ENCODE measurements at regions not wholly inside any gene's neighbourhood (a gene's known extent, or its start where the extent isn't known, plus 50 kb on each side); places are given as distances from the start of the nearest gene placed in this dataset.

DNA sequence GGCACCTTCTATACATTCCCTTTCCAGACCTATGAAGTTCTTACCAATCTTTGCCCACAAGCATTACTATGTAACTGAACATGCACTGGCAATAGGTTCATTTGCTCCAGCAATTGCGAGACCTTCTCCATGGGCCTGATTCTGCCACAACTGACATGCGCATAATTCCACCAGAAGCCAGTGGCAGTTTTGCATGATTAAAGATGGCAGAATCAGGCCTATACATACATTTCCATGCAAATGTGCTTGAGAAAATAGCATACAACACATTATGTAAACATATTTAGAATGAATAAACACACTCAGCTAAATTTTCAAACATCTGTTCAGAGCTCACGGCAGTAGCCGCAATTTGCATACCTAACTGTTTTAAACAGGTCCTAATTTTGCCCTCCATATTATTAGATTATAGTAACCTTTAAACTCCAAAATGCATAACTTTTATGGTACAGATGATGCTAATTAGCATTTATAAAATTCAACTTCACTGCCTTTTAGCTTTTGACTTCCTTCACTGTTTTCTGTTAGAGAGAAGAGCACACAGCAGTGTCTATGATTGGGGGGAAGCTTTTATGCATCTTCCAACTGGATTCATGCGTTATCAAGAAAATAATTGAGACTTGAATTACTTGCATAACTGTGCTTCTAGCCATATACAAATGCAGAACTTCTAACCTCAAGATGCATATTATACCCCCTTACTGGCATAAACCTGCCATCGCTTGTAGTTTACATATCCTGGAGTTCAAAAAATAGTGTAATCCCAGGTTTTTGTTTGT, 155.3 kb upstream of the CDH19 start:
- Histone ChIP-seq H4K20me1 (ENCODE audit: insufficient read depth, low read length) (no peaks in the 10 kb centered on the region), H2AFZ (ENCODE audit: low read length) (no peak overlapping the region), H3K4me1 (ENCODE audit: insufficient read depth, low read length) (no peaks in the 10 kb centered on the region), H3K4me2 (ENCODE audit: insufficient read depth, low read length) (no peak overlapping the region), H3K9me3 (ENCODE audit: low read depth, low read length) (peaks cover 5% of the 10 kb centered on the region), H3K79me2 (ENCODE audit: insufficient read depth, low read length) (no peaks in the 10 kb centered on the region), H3K36me3 (ENCODE audit: insufficient read depth, low read length) (no peaks in the 10 kb centered on the region), H3K27ac (ENCODE audit: low read depth, low read length) (no peak overlapping the region), H3K4me3 (ENCODE audit: insufficient read depth, low read length) (no peak overlapping the region), H3K27me3 (ENCODE audit: insufficient read depth, low read length) (no peaks in the 10 kb centered on the region)
- no peak for DNase-seq (ENCODE audit: insufficient read length, low spot score, missing footprints)
- TF ChIP-seq, protein P1, sequence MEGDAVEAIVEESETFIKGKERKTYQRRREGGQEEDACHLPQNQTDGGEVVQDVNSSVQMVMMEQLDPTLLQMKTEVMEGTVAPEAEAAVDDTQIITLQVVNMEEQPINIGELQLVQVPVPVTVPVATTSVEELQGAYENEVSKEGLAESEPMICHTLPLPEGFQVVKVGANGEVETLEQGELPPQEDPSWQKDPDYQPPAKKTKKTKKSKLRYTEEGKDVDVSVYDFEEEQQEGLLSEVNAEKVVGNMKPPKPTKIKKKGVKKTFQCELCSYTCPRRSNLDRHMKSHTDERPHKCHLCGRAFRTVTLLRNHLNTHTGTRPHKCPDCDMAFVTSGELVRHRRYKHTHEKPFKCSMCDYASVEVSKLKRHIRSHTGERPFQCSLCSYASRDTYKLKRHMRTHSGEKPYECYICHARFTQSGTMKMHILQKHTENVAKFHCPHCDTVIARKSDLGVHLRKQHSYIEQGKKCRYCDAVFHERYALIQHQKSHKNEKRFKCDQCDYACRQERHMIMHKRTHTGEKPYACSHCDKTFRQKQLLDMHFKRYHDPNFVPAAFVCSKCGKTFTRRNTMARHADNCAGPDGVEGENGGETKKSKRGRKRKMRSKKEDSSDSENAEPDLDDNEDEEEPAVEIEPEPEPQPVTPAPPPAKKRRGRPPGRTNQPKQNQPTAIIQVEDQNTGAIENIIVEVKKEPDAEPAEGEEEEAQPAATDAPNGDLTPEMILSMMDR (IDR thresholded peaks at IDR 0.05; ENCODE audit: extremely low read depth, low read depth, low read length) = no peak

DNA sequence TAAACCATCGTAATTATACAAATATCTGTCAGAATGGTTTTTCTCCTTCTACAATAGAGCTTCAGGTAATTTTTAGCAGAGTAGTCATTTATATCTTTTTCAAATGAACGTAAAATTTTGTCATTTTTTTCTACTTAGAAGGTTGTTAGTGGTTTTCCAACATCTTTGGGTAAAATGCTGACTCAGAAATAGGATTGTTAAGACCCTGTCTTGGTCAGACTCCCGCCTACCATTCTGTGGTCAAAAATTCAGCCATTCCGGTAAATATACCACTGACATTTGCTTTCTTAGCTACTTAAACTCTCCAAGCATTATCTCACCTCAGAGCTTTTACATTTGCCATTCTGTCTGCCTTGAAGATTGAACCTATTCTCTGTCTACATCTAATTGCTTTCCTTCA, 154.1 kb upstream of the CDH19 start:
- H3K36me3 ChIP-seq (ENCODE audit: insufficient read depth, low read length) = no peaks in the 10 kb centered on the region

DNA sequence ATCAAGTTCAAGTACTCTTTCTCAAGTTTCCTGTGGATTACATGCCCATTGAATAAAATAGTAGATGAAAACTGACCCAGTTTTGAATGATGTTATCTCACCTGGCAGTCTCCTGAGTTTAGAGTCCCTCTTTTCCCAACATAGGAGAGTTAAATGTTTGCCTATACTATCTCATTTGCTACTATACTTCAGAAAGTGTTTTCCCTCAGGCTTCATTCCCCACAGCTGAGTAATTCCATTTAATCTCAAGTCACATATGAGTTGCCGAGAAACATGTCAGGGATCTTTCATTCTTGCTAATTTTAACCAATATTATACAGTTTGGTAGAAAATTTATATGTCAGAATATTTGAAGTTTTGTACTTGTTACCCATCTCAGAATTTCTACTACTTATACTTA, 150.4 kb upstream of the CDH19 start:
- H3K79me2 ChIP-seq (ENCODE audit: insufficient read depth, low read length) = no peaks in the 10 kb centered on the region
- H3K4me1 ChIP-seq (ENCODE audit: insufficient read depth, low read length) = no peaks in the 10 kb centered on the region
- TF ChIP-seq, protein P1 (IDR thresholded peaks at IDR 0.05; ENCODE audit: extremely low read depth, low read depth, low read length) = no peak

More for the DNA sequence above, 154.1 kb upstream of the CDH19 start:
- Histone ChIP-seq H3K79me2 (ENCODE audit: insufficient read depth, low read length) (no peaks in the 10 kb centered on the region), H3K4me3 (ENCODE audit: insufficient read depth, low read length) (no peak overlapping the region), H4K20me1 (ENCODE audit: insufficient read depth, low read length) (no peaks in the 10 kb centered on the region), H3K9me3 (ENCODE audit: low read depth, low read length) (peaks cover 5% of the 10 kb centered on the region), H3K27me3 (ENCODE audit: insufficient read depth, low read length) (no peaks in the 10 kb centered on the region), H2AFZ (ENCODE audit: low read length) (no peak overlapping the region), H3K27ac (ENCODE audit: low read depth, low read length) (no peak overlapping the region), H3K4me2 (ENCODE audit: insufficient read depth, low read length) (no peak overlapping the region), H3K4me1 (ENCODE audit: insufficient read depth, low read length) (no peaks in the 10 kb centered on the region)
- TF ChIP-seq, protein P1 (IDR thresholded peaks at IDR 0.05; ENCODE audit: extremely low read depth, low read depth, low read length) = no peak
- DNase-seq (ENCODE audit: insufficient read length, low spot score, missing footprints) = no peak

DNA sequence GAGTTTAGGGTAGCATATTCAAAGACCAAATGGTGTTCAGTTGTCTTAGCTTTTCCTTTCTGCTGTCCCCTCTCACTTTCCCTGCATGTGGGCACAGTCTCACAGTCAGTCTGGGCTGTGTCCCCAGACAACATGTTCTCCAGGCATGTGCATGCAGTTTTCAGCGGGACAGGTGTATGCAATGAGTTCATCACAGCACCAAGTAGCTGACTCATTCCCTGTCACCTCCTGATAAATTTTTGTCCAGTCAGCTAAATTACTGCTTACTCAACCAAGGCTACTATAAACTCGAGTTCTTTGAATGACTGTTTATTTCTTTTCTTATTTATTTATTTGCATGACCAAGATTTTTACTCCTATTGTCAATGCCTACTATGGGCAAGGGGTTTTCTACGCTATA, 148.8 kb upstream of the CDH19 start:
- TF ChIP-seq, protein P1 (IDR thresholded peaks at IDR 0.05; ENCODE audit: extremely low read depth, low read depth, low read length) = no peak
- no peak overlapping the region for H3K27ac ChIP-seq (ENCODE audit: low read depth, low read length)
- no peaks in the 10 kb centered on the region for H3K36me3 ChIP-seq (ENCODE audit: insufficient read depth, low read length)
- no peak overlapping the region for H3K4me3 ChIP-seq (ENCODE audit: insufficient read depth, low read length)
- no peaks in the 10 kb centered on the region for H3K27me3 ChIP-seq (ENCODE audit: insufficient read depth, low read length)
- peaks cover 7% of the 10 kb centered on the region for H3K9me3 ChIP-seq (ENCODE audit: low read depth, low read length)
- H4K20me1 ChIP-seq (ENCODE audit: insufficient read depth, low read length) = no peaks in the 10 kb centered on the region
- no peaks in the 10 kb centered on the region for H3K79me2 ChIP-seq (ENCODE audit: insufficient read depth, low read length)
- DNase-seq (ENCODE audit: insufficient read length, low spot score, missing footprints) = no peak
- H3K4me1 ChIP-seq (ENCODE audit: insufficient read depth, low read length) = no peaks in the 10 kb centered on the region
- H3K4me2 ChIP-seq (ENCODE audit: insufficient read depth, low read length) = no peak overlapping the region
- H2AFZ ChIP-seq (ENCODE audit: low read length) = no peak overlapping the region

More for the DNA sequence above, 150.4 kb upstream of the CDH19 start:
- H2AFZ ChIP-seq (ENCODE audit: low read length) = no peak overlapping the region
- no peak overlapping the region for H3K4me3 ChIP-seq (ENCODE audit: insufficient read depth, low read length)
- H4K20me1 ChIP-seq (ENCODE audit: insufficient read depth, low read length) = no peaks in the 10 kb centered on the region
- H3K27ac ChIP-seq (ENCODE audit: low read depth, low read length) = no peak overlapping the region
- H3K36me3 ChIP-seq (ENCODE audit: insufficient read depth, low read length) = no peaks in the 10 kb centered on the region
- H3K9me3 ChIP-seq (ENCODE audit: low read depth, low read length) = peaks cover 10% of the 10 kb centered on the region
- H3K4me2 ChIP-seq (ENCODE audit: insufficient read depth, low read length) = no peak overlapping the region
- DNase-seq (ENCODE audit: insufficient read length, low spot score, missing footprints) = no peak
- H3K27me3 ChIP-seq (ENCODE audit: insufficient read depth, low read length) = no peaks in the 10 kb centered on the region
